Hippocampal formation (tissue), 2 donors: ENCODE measurements at regions not wholly inside any gene's neighbourhood (a gene's known extent, or its start where the extent isn't known, plus 50 kb on each side); places are given as distances from the start of the nearest gene placed in this dataset.
"Not testable (repeated sequence)": the region's sequence is repeated elsewhere in the genome, so short reads cannot be mapped to it uniquely, and the experiment has no call there.

Source experiments
- DNase-seq, 2 donors: peaks; one replicate each; lab custom pipeline; 2025; lab: John Stamatoyannopoulos, UW

DNA sequence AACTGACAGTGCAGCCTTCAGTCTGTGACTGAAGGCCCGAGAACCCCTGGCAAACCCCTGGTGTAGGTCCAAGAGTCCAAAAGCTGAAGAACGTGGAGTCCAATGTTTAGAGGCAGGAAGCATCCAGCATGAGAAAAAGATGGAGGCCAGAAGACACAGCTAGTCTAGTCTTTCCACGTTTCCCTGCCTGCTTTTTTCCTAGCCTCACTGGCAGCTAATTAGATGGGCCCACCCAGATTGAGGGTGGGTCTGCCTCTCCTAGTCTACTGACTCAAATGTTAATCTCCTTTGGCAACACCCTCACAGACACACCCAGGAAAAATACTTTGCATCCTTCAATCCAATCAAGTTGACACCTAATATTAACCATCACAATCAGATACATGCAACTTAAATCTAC, 87.8 kb downstream of the TENT5D start:
- not testable (repeated sequence) for DNase-seq

DNA sequence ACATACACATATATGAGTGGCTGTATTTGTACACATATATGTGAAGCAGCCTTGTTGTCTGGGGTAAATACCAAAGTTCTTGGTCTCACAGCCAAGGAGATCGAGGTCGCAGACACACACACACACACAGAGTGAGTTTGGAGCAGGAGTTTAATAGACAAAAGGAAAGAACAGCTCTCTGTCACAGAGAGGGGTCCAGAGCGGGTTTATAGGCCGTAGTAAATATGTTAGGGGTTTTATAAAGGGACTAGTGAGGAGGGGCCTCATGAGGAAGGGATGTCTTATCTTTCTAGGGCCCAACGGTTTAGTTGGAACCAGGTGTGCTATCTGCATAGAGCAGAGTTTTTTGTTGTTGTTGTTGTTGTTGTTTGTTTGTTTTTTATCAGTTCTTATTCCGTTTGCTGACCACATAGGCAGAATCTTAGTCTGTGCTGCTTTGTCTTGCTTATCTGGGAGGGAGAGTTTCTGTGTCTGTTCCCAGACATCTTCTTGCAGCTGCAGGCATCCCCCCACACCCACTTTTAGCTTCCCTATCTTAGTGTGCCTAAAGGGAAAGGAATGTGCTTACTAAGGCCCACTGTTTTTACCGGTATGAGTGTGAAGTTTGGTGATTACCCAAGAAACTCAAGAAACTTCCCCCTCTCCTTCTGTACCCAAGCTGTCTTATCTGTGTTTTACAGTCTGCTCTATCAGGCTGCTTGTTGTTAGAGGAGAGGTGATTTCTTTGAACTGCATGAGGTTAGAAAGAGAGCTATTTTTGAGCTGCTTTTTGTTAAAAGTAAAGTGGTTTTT, 91.9 kb downstream of the TENT5D start:
- no peak for DNase-seq

DNA sequence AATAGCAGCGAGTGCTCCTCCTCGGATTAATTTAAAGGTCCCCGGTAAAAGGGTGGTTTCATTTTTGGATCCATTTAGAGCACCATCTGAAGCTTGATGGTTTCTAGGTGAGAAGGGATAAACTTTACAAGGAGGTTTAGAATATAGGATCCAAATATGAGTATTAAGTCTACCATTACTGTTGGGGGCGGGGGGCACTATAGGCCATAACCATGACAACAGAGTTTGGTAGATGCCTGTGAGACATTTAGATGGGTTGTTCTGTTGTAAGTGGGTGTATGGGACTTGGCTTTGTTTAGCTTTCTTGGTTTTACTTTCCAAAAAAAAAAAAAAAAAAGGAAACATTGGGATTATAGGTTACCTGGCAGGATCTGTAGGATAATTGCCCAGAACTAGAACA, 92.7 kb downstream of the TENT5D start:
- DNase-seq, result no peak

DNA sequence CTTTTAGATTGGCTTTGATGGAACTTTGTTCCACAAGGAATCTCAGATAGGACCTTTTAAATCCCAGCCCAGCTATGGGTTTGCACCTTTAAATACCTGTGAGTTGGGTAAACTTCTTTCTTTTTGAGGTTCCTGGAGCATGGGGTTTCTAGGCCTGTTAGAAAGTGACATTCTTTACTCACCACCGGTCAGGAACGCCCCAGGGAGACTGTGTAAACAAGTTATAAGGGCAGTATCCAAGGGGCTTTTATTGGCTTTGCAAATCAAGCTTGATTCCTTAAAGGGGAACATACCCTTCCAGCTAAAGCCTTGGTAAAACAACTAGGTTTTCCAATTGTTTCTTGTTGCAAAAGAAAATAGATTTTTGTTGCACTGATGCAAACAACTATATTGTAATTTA, 93.4 kb downstream of the TENT5D start:
- no peak for DNase-seq

DNA sequence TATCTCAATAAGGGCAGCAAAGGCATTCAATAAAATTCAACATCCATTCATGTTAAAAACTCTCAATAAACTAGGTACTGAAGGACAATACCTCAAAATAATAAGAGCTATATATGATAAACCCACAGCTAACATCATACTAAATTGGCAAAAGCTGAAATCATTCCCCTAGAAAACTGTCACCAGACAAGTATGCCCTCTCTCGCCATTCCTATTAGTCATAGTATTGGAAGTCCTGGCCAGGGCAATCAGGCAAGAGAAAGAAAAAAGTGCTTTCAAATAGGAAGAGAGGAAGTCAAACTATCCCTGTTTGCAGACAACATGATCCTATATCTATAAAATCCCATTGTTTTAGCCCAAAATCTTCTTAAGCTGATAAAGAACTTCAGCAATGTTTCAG, 116.8 kb downstream of the TENT5D start:
- DNase-seq, result no peak

DNA sequence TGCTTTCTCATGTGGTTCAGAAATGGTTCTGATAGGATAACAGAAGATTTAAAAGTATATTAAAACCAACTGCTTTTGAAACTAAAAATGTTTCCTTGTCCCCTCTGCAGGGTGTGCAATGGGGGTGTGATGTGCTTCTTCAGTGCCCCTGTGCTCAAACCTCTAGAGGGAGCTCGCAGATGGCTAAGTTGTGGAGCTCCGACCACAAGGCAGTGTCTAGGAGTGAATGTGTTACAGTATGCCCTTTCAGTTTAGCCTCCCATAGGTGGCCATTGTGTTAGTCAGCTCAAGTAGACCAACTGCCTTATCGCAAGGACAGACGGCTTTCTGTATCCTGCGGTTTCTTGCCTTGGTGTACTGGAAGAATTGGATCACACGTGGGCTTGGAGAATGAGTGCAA, 130.5 kb downstream of the TENT5D start:
- DNase-seq, result no peak

DNA sequence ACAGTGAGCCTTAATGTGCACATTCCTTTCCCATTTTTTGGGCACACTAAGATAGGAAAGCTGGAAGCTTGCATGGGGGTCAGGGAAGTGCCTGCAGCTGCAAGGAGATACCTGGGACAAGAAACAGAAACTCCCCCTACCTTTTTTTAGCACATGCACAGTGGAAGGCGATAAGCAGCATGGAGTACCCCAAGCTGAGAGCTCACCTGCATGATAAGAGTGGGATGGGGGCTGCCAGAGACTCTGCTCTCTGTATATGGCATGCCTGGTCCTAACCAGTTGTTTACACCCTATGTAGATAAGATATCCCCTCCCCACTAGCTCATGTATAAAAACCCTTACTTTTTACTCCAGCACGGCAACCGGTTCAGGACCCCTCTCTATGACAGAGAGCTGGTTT, 135.9 kb downstream of the TENT5D start:
- no peak for DNase-seq

DNA sequence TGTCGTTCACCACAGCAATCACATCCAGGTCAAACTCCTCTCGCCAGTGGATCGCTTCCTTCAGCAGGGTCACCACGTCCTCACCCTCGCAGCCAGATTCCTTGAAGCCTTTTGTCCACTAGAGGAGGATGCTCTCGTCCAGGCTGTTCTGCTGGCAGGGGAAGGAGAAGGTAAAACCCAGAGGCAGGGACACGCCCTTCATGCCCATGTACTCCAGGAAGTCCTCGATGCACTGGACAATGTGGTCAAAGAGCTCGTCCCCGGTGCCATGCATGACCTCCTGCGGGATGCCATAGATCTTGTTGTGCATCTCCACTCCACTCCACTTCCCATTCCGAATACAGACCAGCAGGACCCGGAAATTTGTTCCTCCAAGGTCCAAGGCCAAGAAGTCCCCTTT, 152.4 kb downstream of the TENT5D start:
- no peak for DNase-seq

DNA sequence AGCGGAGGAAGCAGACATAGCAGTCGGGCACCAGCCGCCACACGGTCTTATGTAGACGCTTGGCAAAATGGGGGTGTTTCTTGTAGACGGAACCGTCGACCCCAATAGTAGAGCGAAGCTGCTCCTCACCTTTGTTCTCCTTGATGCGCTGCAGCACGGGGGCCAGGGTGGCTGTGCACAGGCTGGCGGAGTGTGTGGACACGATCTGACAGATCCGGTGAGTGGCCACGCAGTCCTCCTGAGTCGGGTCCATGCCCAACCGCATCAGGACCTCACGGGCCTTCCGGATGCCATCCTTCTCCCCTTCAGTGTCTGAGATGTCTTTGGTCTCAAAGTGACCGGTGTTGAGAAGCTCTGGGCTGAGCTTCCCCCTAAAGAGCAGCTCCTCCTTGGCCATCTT, 153.0 kb downstream of the TENT5D start:
- no peak for DNase-seq

DNA sequence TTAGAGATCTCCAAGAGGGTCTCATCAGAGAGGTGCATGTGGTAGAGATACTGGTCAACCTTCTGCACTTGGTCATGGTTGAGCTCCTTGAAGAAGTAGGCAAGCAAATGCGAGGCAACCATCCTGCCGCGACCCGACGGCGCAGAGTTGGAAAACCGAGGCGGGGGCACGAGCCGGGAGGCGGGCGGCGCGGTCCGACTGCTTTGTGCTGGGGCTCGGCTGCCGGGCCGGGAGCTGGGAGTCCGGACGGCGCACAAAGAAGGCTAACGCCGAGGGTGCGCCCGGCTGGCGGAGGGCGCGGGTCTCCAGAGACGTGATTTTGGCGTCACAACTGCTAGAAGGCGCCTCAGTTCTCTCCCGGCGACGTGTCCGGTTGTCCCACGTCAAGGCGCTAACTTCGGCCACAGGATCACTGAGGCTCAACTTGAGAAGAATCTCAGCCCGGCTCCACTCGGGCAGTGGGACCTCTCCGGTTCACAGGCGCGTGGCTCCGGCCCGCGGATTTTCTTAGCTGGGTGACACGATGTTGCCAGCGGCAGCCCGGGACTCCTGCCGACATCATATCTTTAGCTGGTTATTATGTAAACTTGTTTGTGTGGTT, 154.3 kb downstream of the TENT5D start:
- DNase-seq, result not testable (repeated sequence)

DNA sequence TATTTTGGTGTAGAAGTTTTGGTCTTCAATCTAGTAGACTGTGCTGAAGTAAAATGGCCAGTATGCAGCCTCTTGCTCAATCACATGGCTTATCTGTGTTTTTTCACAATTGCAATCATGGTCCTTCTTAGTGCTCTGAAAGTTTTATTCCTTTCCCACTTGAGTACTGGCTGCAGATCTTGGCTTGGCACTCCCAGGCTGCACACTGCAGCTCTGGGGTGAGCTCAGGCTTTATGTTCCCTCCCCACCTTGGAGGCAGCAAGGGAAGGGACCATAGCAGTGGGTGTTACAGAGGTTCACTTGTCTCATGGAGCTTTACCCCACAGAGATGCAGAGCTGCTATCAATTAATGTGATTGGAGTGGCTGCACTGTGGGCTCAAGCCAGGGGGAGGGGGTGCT, 156.0 kb downstream of the TENT5D start:
- DNase-seq, result no peak

DNA sequence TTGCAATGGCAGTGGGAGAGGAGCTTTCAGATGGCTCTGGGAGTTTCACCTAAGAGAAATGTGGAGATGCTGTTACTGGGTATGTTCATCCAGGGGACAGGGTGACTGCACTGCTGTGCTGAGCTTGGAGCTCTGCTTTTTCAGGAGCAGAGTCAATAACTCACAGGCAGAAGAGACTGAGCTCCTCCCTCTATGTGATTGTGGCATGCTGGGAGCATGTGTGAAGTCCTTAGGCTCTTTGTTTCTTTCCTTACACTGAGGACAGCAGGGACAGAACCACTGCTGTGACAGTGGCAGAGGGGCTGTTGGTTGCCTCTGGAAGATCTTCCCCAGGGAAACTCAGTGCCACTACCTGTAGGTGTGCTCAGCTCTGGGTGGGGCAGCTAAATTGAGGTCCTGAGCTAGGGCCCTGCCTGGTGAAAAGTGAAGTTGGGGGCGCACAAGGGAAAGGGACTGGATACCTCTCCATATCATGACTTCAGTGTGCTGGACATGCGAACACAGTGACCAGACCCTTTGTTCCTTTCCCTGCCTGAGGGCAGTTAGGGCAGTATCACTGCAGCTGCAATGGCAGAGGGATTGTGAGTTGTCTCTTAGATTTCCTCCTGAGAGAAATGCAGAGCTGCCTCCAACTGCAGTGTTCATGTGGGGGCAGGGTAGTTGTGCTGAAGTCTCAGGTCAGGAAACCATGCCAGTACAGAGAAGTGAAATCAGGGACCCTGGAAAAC, 156.7 kb downstream of the TENT5D start:
- DNase-seq, result no peak

DNA sequence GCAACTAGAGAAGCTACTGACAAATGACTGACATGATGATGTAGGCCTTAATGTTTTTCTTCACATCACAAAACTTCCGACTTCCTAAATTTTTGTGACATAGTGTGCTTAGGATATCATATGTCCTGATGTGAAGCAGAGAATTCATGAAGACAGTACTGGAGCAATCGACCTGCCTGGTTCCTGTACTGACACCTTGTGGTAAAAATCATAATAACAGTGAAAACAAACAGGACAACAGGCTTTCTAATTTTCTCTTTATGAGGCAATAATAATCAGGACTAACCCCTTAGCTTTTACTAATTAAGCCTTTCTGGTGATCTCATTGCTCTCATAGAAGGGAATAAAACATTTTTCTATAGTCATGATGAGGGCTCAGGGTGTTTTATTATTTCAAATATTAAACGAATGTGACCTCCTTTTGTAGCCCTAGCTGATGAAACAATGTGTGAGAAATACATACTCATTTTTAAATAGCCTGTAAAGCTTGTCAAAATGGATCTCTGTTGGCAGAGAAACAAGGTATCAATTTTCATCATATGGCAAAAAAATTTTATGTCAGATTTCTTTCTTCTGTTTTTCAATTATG, 158.4 kb downstream of the TENT5D start:
- DNase-seq, result peak in 1 of 2 donors; percentile 5

DNA sequence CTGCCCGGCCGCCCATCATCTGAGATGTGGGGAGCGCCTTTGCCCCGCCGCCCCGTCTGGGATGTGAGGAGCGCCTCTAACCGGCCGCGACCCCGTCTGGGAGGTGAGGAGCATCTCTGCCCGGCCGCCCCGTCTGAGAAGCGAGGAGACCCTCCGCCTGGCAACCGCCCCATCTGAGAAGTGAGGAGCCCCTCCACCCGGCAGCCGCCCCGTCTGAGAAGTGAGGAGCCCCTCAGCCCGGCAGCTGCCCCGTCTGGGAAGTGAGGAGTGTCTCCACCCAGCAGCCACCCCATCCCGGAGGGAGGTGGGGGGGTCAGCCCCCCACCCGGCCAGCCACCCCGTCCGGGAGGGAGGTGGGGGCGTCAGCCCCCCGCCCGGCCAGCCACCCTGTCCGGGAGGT, 170.7 kb downstream of the TENT5D start:
- DNase-seq, result not testable (repeated sequence)

DNA sequence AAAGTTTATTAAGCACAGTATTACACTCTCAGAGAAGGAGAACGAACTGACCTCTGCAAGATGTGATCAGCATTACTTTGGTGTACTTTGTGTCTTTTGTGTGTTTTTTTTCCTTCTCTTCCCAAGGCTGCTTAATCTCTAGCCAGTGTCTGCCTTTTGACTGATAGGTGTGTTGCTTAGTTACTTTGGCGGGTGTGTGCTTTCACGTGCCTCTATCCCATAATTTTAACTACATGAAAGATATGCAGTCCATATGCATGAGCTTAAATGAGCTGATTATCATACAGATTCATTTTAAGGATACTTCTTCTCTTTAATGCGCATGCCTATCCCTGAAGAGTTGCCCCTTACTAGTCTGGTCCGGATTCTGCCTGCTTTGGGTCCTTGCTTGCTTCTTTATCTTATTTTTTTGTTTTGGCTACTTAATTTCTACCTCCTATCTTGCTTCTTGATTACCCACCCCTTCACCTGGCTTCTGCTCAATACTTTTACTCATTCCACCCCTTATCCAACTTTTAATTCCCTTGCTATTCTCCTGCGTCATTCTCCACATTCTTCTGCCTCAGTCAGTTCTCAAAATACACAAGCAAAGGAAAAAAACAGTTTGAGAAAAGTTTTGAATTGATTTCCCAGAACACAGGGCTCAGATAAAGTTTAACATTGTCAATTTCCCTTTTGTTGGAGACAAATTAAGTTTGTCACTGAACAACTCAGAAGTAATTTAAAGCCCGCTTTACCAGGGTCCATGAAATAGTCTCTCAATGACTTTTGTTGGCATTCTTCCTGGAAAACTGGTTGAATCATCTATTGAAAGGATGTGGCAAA, 182.0 kb downstream of the TENT5D start:
- no peak for DNase-seq
